CD4-positive, alpha-beta memory T cell (primary cell): ENCODE measurements at regions not wholly inside any gene's neighbourhood (a gene's known extent, or its start where the extent isn't known, plus 50 kb on each side); places are given as distances from the start of the nearest gene placed in this dataset.

ENCODE experiments used
- CTCF ChIA-PET: fragments of 350-600 bp; sonication (Branson Sonifier 250); formaldehyde crosslinking; loops from one replicate; lab custom pipeline; 2021; ENCODE audit warnings: inconsistent platforms; ENCODE audit not compliant: partially characterized antibody; lab: Charles Lee
- POLR2A ChIA-PET: fragments of 350-600 bp; sonication (Branson Sonifier 250); formaldehyde crosslinking; loops from one replicate; lab custom pipeline; 2021; ENCODE audit not compliant: partially characterized antibody; lab: Charles Lee
- DNase-seq, 5 donors: peaks; one replicate each; pipeline versions ENCODE4 v3.0.0 to v3.0.0-alpha.2; 2020 to 2022; ENCODE audit warnings: mixed read lengths in 1 of 5
- H3K27ac ChIP-seq: one replicate; pipeline ENCODE4 v1.7.0; 2013; ENCODE audit warnings: low read depth, low read length
- H3K27me3 ChIP-seq: 2 replicates; pipeline ENCODE4 v1.7.0; 2013; ENCODE audit warnings: mild to moderate bottlenecking, low read length, moderate library complexity; ENCODE audit not compliant: insufficient read depth
- H3K36me3 ChIP-seq: 2 replicates; pipeline ENCODE4 v1.7.0; 2013; ENCODE audit warnings: mild to moderate bottlenecking, low read length, moderate library complexity; ENCODE audit not compliant: insufficient read depth
- H3K4me1 ChIP-seq: 2 replicates; pipeline ENCODE4 v1.7.0; 2013; ENCODE audit warnings: mild to moderate bottlenecking, low read length, moderate library complexity; ENCODE audit not compliant: insufficient read depth
- H3K4me3 ChIP-seq, 2 donors: one replicate each; pipeline ENCODE4 v1.7.0; 2013; ENCODE audit warnings: low read length in 2 of 2, mild to moderate bottlenecking in 1 of 2
- H3K9me3 ChIP-seq, 2 donors: one replicate each; pipeline ENCODE4 v1.7.0; 2013; ENCODE audit warnings: low read length in 2 of 2, control low read depth in 1 of 2; ENCODE audit not compliant: control insufficient read depth in 1 of 2
- H3K27ac Mint-ChIP-seq, 7 donors: one replicate each; pipeline ENCODE4 v1.8.0; 2020 to 2021; ENCODE audit warnings: mixed read lengths in 7 of 7, mild to moderate bottlenecking in 6 of 7, inconsistent platforms in 3 of 7, moderate library complexity in 3 of 7
- H3K27me3 Mint-ChIP-seq, 2 donors: one replicate each; pipeline ENCODE4 v1.8.0; 2020 to 2021; ENCODE audit warnings: mixed read lengths in 2 of 2
- H3K36me3 Mint-ChIP-seq, 2 donors: one replicate each; pipeline ENCODE4 v1.8.0; 2020 to 2021; ENCODE audit warnings: mixed read lengths in 2 of 2, inconsistent platforms in 1 of 2, mild to moderate bottlenecking in 1 of 2
- H3K4me1 Mint-ChIP-seq, 4 donors: one replicate each; pipeline ENCODE4 v1.8.0; 2020 to 2021; ENCODE audit warnings: mixed read lengths in 4 of 4, mild to moderate bottlenecking in 1 of 4
- H3K4me3 Mint-ChIP-seq, 8 donors: one replicate each; pipeline ENCODE4 v1.8.0; 2020 to 2021; ENCODE audit warnings: mixed read lengths in 8 of 8, mild to moderate bottlenecking in 7 of 8, moderate library complexity in 6 of 8, inconsistent platforms in 3 of 8
- H3K9me3 Mint-ChIP-seq, 8 donors: one replicate each; pipeline ENCODE4 v1.8.0; 2020 to 2021; ENCODE audit warnings: mixed read lengths in 8 of 8, mild to moderate bottlenecking in 5 of 8, inconsistent platforms in 3 of 8, moderate library complexity in 1 of 8
- intact Hi-C: fragments of 100-400 bp; cut with micrococcal nuclease; formaldehyde crosslinking; loops from one replicate; pipeline ENCODE4 v1.15.1; 2023

DNA sequence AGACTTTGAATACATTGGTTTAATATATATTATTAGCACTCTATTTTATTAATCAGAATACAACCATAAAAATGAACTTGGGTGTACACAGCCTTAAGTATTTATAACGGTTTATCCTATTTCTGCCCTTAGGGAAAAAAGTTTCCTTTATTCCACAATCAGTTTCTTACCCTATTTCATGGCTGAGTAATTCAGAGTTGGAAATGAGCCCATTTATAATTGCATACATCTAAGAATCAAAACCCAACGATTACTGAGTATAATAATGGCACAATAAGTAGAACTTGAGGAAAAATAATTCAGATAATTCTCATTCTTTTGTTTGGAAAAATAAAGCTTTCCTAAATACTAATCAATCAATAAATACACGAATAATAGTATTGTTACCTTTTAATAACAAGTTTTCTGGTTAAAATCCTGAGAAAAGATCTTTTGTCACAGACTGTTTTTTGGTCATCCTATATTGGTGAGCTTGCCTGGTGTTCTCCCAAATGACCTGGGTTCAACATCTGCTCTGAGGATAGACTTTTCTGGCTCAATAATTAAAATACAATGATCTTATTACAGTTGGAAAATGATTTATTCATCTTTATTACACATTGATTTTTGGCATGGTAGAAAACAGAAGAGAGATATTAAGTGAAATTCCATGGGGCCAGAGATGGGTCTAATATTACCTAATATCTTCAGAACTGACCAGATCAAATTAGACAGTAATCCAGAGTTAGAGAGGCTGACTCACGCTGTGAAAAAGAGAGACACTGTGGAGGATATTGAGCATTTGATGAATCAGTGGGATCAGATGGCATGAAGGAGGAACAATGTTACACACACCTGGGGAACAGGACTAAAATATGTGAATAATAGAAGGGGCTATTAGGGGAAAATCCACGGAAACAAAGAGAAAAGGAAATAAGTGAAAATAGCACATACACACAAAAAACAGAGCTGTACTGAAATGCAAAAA, 162.1 kb upstream of the TBX18 start:
- Histone ChIP-seq H3K36me3 (no peaks in the 10 kb centered on the region), H3K4me1 (no peaks in the 10 kb centered on the region), H3K27ac (no peak overlapping the region), H3K4me3 (no peak overlapping the region), H3K27me3 (no peaks in the 10 kb centered on the region), H3K9me3 (no peaks in the 10 kb centered on the region)
- no peak overlapping the region for H3K4me3 Mint-ChIP-seq
- no peaks in the 10 kb centered on the region for H3K4me1 Mint-ChIP-seq
- CTCF ChIA-PET, result no interaction called here
- no peak overlapping the region for H3K27ac Mint-ChIP-seq
- DNase-seq, result no peak
- POLR2A ChIA-PET, result no interaction called here
- H3K36me3 Mint-ChIP-seq, result no peaks in the 10 kb centered on the region
- intact Hi-C loops, result no loop called here
- H3K27me3 Mint-ChIP-seq, result peaks cover 0 to 1% of the 10 kb centered on the region in 2 donors
- peaks cover 0 to 5% (median 0%) of the 10 kb centered on the region in 8 donors for H3K9me3 Mint-ChIP-seq

DNA sequence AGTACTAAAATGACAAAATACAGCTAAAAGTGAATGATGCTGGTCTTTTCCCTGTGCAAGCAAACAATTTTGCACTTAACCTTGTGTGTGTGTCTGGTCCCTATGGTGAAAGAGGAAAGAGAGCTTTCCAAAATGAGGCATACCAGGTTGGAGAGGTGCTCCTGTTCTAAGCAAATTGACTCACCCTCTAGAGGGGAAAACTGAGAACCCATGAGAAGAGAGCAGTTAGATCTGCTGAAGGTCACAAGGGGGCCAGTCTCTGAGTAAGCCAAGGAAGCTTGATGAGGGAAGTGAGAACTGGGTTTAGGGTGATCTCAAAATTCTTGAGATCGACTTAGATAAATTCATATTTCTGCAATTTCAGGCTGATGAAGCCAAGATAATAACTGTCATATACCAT, 157.5 kb upstream of the TBX18 start:
- Mint-ChIP-seq H3K36me3 (no peaks in the 10 kb centered on the region), H3K4me3 (no peak overlapping the region), H3K9me3 (peaks cover 0 to 5% (median 0%) of the 10 kb centered on the region in 8 donors), H3K27ac (no peak overlapping the region), H3K4me1 (no peaks in the 10 kb centered on the region), H3K27me3 (peaks cover 0 to 1% of the 10 kb centered on the region in 2 donors)
- Histone ChIP-seq H3K27me3 (no peaks in the 10 kb centered on the region), H3K27ac (no peak overlapping the region), H3K4me1 (no peaks in the 10 kb centered on the region), H3K9me3 (no peaks in the 10 kb centered on the region), H3K36me3 (no peaks in the 10 kb centered on the region), H3K4me3 (no peak overlapping the region)
- intact Hi-C loops, result no loop called here
- ChIA-PET CTCF (no interaction called here), POLR2A (no interaction called here)
- no peak for DNase-seq

DNA sequence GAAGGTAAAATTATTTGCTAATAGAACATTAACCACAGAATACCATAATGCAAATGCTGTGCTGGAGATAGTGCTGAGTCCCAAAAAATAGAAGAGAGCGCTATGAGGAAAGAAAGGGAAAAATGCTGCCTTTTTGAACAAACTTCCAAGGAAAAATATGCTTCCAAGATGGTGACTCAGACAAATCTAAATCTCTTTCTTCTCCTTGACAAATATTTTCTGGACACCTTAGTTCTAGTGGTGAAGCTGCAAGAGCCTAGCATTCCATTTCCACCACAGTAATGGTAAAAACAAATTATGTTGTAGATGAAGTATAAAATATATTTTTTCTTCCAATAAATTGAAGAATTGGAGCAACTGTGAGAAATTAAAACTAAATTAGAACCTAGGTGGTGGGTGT, 155.6 kb upstream of the TBX18 start:
- Mint-ChIP-seq H3K4me3 (no peak overlapping the region), H3K27ac (no peak overlapping the region), H3K36me3 (no peaks in the 10 kb centered on the region), H3K4me1 (no peaks in the 10 kb centered on the region), H3K9me3 (peaks cover 0 to 4% (median 0%) of the 10 kb centered on the region in 8 donors), H3K27me3 (no peaks in the 10 kb centered on the region)
- no peak for DNase-seq
- no peak overlapping the region for H3K27ac ChIP-seq
- intact Hi-C loops, result no loop called here
- H3K4me1 ChIP-seq, result no peaks in the 10 kb centered on the region
- no peaks in the 10 kb centered on the region for H3K27me3 ChIP-seq
- no peak overlapping the region for H3K4me3 ChIP-seq
- ChIA-PET POLR2A (no interaction called here), CTCF (no interaction called here)
- H3K36me3 ChIP-seq, result no peaks in the 10 kb centered on the region
- no peaks in the 10 kb centered on the region for H3K9me3 ChIP-seq

DNA sequence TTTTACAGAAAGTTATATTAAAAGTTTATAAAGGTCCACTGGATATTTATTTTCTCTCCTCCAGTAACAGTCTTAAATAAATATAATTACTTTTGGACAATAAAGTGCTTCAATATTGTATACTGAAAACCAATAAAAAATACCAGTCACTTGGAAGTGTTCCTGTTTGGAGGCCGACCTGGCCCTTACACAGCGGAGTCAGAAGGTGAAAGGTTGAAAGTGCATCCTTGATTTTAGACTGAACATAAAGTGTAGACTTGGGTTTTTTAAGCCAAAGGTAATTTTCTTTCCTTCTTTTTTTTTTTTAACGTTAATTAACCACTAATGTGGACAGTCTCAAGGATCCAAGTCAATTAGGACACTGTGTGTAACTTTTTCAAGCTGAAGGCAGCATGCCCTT, 152.3 kb upstream of the TBX18 start:
- Histone ChIP-seq H3K4me3 (no peak overlapping the region), H3K27ac (no peak overlapping the region), H3K9me3 (no peaks in the 10 kb centered on the region), H3K4me1 (no peaks in the 10 kb centered on the region), H3K36me3 (no peaks in the 10 kb centered on the region), H3K27me3 (no peaks in the 10 kb centered on the region)
- ChIA-PET CTCF (no interaction called here), POLR2A (no interaction called here)
- intact Hi-C loops, result no loop called here
- no peak overlapping the region for H3K27ac Mint-ChIP-seq
- no peak for DNase-seq
- no peak overlapping the region for H3K4me3 Mint-ChIP-seq
- no peaks in the 10 kb centered on the region for H3K4me1 Mint-ChIP-seq
- H3K36me3 Mint-ChIP-seq, result no peaks in the 10 kb centered on the region
- H3K9me3 Mint-ChIP-seq, result peaks cover 0 to 7% (median 0%) of the 10 kb centered on the region in 8 donors
- H3K27me3 Mint-ChIP-seq, result no peaks in the 10 kb centered on the region

DNA sequence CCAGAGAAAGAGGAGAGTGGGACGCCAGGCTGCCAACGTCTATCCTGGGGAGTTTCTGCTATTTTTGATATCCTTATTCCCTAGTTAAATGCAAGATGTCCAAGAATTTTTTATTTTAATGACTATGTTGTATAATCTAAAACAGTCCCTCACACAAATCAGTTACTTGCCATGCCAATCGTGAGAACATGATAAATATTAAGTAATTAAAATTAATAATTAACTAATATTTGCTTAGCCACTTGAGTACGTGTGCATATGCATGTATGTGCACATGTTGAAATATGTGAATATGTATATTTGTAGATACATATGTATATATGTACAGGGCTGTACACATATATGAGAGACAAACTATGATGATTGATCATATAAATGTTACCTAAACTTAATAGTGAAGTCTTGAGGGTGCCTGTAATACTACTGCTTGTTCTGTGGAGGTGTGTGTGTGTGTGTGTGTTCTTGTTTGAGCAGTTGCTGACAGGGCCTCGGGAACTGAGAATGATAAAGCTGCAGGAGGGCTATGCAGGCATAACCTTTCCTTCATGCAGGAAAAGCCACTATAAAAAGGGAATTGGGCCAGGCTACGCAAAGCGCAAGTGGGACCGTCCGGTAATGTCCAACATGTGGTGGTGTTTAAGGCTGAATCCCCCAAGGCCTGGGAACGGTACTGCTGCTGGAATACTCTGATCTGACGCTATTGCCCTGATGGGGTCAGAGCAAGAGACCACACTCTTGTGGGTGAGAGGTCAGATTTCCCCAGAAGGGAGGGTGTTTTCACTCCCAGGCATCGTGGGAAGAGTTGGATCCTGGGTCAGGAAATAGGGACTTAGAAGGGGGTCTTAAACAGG, 148.3 kb upstream of the TBX18 start:
- no peaks in the 10 kb centered on the region for H3K4me1 Mint-ChIP-seq
- Histone ChIP-seq H3K4me1 (no peaks in the 10 kb centered on the region), H3K27ac (no peak overlapping the region), H3K36me3 (no peaks in the 10 kb centered on the region), H3K9me3 (no peaks in the 10 kb centered on the region), H3K27me3 (no peaks in the 10 kb centered on the region), H3K4me3 (no peak overlapping the region)
- no peak overlapping the region for H3K4me3 Mint-ChIP-seq
- POLR2A ChIA-PET, result no interaction called here
- DNase-seq, result no peak
- intact Hi-C loops, result no loop called here
- CTCF ChIA-PET, result no interaction called here
- peaks cover 0 to 7% (median 0%) of the 10 kb centered on the region in 8 donors for H3K9me3 Mint-ChIP-seq
- no peak overlapping the region for H3K27ac Mint-ChIP-seq
- no peaks in the 10 kb centered on the region for H3K27me3 Mint-ChIP-seq
- H3K36me3 Mint-ChIP-seq, result no peaks in the 10 kb centered on the region

DNA sequence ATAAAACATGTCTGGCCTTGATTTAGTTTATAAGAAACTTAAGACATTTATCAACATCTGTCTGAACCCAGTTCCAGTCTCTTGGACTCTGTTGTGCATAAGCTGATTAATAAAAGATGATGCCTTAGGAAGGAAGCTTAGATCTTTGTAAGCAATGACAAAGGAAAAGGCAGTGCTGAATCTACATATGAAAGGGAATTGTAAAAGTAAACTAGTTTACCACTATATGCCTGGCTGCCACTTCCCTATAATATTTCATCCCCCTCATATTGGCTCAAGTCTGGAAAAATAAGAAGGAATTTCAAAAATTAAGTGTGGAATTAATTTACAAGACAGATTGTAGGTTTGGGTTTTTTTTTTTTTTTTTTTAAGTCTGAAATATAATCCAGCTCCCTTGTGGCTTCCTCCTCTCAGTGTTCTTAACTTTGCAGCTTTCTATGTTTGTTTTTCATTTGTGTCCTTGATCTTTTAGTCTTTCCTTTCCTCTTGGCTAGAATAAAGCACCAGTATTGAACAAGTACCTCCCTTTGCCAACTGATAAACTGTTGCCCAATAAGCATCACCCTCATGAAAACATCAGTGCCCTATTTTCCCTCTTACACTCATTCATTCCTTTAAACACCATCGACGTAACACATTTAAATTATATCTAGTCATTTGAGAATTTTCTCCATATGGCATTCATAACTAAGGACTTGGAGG, 146.7 kb upstream of the TBX18 start:
- H3K9me3 ChIP-seq, result no peaks in the 10 kb centered on the region
- intact Hi-C loops, result no loop called here

More for the DNA sequence above, 146.7 kb upstream of the TBX18 start:
- POLR2A ChIA-PET, result no interaction called here
- no peaks in the 10 kb centered on the region for H3K4me1 ChIP-seq
- Mint-ChIP-seq H3K4me1 (no peaks in the 10 kb centered on the region), H3K4me3 (no peak overlapping the region), H3K36me3 (no peaks in the 10 kb centered on the region), H3K27me3 (no peaks in the 10 kb centered on the region), H3K27ac (no peak overlapping the region), H3K9me3 (peaks cover 0 to 7% (median 0%) of the 10 kb centered on the region in 8 donors)
- no peak for DNase-seq
- no peaks in the 10 kb centered on the region for H3K36me3 ChIP-seq
- H3K27ac ChIP-seq, result no peak overlapping the region
- no peaks in the 10 kb centered on the region for H3K27me3 ChIP-seq
- CTCF ChIA-PET, result no interaction called here
- no peak overlapping the region for H3K4me3 ChIP-seq
